T-helper 1 cell treated with Interleukin-12 subunit alpha and Interleukin-12 subunit beta and Interleukin-4 antibody, amounts not matched to agents 30 μg/mL and 1 μg/mL, for 36 hours (primary cell): ENCODE measurements at regions not wholly inside any gene's neighbourhood (a gene's known extent, or its start where the extent isn't known, plus 50 kb on each side); places are given as distances from the start of the nearest gene placed in this dataset.

Experiments
- H3K27ac Mint-ChIP-seq: one replicate; pipeline ENCODE4 v1.8.0; 2021; ENCODE audit warnings: mild to moderate bottlenecking, mixed read lengths
- H3K27me3 Mint-ChIP-seq: one replicate; pipeline ENCODE4 v1.8.0; 2021; ENCODE audit warnings: low read depth, mixed read lengths
- H3K36me3 Mint-ChIP-seq: one replicate; pipeline ENCODE4 v1.8.0; 2021; ENCODE audit warnings: low read depth, mixed read lengths
- H3K4me1 Mint-ChIP-seq: one replicate; pipeline ENCODE4 v1.8.0; 2021; ENCODE audit warnings: low read depth, mixed read lengths
- H3K4me3 Mint-ChIP-seq: one replicate; pipeline ENCODE4 v1.8.0; 2021; ENCODE audit warnings: mild to moderate bottlenecking, moderate library complexity, mixed read lengths
- H3K9me3 Mint-ChIP-seq: one replicate; pipeline ENCODE4 v1.8.0; 2021; ENCODE audit warnings: mixed read lengths

GRCh38 chr22:46079861-46080821, 70.2 kb upstream of the PPARA start:
- Mint-ChIP-seq H3K4me1 (peaks cover 7% of the 10 kb centered on the region), H3K9me3 (no peaks in the 10 kb centered on the region), H3K27ac (no peak overlapping the region)

DNA sequence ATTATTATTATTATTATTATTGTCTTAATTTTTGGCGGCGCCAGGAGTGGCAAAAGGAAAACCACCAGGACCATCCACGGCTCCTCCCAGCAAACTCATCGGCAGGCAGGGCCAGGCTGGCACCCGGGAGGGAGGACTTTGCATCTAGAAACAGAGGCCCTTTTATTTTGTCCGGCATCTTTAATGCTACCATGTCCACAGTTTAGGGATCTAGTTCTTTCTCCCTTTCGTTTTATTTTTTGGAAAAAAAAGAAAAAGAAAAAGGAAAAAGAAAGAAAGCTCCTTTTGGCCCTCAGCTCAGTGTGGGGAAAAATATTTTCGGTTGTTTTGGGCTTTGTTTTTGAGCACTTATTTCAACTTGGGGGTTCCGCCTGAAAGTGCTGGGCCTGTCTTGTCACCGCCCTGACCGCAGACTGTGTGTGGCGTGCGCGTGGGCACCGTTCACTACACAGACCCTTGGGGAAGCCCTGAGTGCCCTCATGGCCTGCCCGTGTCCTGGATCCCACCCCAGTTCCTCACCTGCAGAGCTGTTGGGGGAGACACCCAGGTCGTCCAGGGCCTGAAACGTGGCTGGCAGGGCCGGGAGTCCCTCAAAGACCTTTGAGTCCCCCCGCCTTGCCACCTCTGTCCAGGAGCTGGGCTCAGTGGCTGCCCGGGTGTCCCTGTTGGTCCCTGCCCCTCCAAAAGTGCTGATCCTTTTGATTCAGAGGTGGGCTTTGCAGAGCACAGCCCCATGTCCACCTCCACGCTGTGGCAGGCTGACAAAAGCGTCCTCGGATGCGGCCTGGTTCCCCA, 69.1 kb upstream of the PPARA start:
- Mint-ChIP-seq H3K4me1 (peaks cover under 1% of the 10 kb centered on the region), H3K36me3 (no peaks in the 10 kb centered on the region), H3K9me3 (no peaks in the 10 kb centered on the region), H3K27me3 (no peaks in the 10 kb centered on the region), H3K4me3 (no peak overlapping the region), H3K27ac (no peak overlapping the region)

More at GRCh38 chr22:46079861-46080821, 70.2 kb upstream of the PPARA start:
- H3K36me3 Mint-ChIP-seq, result no peaks in the 10 kb centered on the region
- H3K27me3 Mint-ChIP-seq, result no peaks in the 10 kb centered on the region
- no peak overlapping the region for H3K4me3 Mint-ChIP-seq

DNA sequence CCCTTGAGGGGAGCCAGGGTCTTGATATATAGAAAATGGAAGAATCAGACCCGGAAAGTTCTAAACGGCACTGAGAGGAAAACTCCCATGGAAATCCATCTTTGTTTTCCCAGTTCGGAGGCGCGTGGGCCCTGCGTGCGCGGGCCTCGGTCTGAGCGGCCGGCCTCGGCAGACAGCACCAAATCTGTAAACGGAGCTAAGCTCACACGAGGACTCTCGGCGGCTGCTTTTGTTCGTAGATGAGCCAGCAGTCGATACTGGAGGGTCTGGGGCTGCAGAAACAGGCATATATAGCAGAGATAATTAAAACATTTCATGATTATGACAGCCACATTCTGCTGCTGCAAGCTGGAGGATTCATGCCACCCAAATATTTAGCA, 68.5 kb upstream of the PPARA start:
- Mint-ChIP-seq H3K27ac (no peak overlapping the region), H3K9me3 (no peaks in the 10 kb centered on the region), H3K27me3 (no peaks in the 10 kb centered on the region), H3K4me1 (no peaks in the 10 kb centered on the region), H3K36me3 (no peaks in the 10 kb centered on the region), H3K4me3 (no peak overlapping the region)

DNA sequence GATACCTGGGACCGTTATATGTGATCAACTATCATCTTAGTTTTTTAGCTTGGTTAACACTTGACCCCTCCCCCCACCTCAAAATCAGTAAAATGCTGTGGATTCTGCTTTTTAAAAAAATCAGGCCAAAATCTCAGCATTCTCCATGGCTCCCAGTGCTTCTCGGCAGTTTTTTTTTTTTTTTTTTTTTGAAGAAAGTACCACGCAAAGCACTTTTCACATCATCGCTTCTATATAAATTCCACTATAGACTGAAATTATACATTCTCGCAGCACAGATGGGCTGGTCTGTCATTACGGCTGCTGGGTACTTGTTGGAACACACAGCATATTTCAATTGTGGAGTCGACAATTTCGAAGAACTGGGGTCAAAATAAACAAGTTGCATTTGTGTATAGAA, 67.7 kb upstream of the PPARA start:
- Mint-ChIP-seq H3K36me3 (no peaks in the 10 kb centered on the region), H3K9me3 (no peaks in the 10 kb centered on the region), H3K27me3 (no peaks in the 10 kb centered on the region), H3K4me3 (no peak overlapping the region), H3K4me1 (no peaks in the 10 kb centered on the region), H3K27ac (no peak overlapping the region)

DNA sequence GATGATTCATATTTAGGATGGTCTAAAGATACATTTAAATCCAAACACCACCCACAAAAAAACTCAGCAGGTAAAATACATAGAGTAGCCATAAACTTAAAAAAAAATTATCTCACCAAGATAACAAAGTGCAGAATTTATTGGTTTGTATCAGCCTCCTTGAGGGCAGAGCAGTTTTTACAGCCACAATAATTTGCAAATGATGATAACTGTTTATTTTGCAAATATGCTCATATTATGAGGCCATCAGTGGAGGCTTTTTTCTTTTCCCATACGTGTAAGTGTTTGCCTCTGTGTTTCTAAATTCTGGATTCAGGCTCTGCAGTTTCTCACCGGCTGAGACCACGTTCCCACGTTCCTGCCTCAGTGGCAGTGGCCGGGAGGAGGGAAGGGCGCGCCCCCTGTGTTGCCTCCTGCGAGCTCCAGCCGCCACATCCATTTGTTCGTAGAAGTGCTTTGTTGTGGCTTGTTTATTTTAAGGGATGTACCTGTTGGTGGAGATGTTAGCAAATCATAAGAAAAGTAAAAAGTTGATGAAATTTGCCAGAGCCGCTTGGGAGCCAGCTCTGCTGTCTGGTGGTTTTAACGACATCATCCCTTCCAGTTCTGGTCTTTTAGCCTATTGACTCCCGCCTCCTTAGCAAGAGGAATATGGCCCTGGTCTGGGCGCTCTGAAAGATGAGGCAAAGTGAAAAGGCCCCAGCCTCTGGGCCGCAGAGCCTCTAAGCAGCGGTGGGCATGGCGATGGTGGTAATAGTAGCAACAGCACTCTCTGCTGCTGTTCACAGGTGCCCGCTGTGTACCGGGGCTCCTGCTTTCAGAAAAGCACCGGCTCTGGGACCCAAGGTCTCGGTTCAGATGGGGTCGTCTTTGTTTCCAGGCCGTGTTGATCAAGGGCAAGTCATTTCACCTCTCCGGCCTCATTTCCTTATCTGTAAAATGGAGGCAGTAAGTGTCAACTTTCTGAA, 66.7 kb upstream of the PPARA start:
- H3K27me3 Mint-ChIP-seq, result no peaks in the 10 kb centered on the region
- no peaks in the 10 kb centered on the region for H3K4me1 Mint-ChIP-seq
- H3K4me3 Mint-ChIP-seq, result no peak overlapping the region
- no peaks in the 10 kb centered on the region for H3K36me3 Mint-ChIP-seq
- H3K9me3 Mint-ChIP-seq, result no peaks in the 10 kb centered on the region
- no peak overlapping the region for H3K27ac Mint-ChIP-seq

DNA sequence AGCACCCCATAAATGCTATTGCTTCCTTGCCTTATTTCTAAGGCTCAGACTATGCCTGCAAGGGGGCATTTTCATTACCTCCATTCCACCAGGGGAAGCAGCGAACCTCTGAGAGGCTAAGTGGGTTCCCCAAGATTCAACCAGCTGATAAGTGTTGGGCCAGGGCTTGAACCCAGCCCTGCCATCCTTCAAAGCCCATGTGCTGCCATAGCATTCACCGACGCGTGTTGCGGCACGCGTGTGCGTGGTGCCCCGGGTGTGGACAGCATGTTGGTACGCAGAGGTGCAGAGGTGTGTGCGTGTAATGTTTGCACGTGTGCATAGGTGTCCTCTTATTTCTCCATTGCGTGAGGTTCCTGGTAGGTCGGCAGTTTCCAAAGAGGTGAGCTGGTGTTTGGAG, 66.0 kb upstream of the PPARA start:
- no peak overlapping the region for H3K27ac Mint-ChIP-seq
- H3K4me3 Mint-ChIP-seq, result no peak overlapping the region
- H3K9me3 Mint-ChIP-seq, result no peaks in the 10 kb centered on the region
- H3K4me1 Mint-ChIP-seq, result no peaks in the 10 kb centered on the region
- no peaks in the 10 kb centered on the region for H3K27me3 Mint-ChIP-seq
- no peaks in the 10 kb centered on the region for H3K36me3 Mint-ChIP-seq

DNA sequence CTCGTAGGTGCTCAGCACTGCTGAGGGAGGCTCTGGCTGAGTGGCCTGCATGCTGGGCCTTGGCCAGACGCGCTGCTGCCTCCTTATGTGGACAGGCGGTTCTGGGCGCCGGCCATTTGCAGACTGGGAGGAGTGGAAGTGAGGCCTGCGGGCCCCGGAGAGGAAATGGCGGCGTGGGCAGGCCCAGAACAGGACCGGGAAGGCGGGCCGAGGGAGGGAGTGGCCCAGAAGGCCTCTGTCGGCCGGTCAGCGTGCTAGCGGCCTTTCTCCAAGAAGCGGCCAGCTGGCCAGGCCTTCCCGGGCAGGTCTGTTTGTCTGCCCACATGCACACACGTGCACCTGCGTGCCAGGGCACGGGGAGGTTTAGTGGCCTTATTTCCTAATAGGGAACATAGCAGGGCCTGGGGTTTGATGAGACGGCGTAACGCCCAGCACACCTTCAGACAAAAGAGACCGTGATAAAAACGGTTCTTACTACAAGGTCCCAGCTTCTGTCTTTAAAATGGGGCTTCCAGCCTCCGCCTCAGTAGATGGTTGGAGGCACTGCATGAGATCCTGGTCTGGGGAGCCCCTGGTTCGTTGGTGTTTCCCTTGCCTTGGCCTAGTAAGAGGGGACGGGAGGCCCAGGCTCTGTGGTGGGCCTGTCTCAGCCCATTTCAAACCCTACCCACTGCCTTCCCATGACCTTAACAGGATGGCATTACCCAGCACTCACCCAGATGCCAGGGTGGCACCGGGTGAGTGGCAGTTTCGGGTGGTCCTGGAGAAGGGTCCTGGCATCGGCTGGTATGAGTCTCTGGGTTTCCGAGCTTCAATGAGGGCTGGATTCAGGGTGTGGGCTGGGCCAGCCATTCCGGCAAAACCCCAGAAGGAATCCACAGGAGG, 65.1 kb upstream of the PPARA start:
- Mint-ChIP-seq H3K27ac (no peak overlapping the region), H3K9me3 (no peaks in the 10 kb centered on the region), H3K4me3 (no peak overlapping the region), H3K36me3 (no peaks in the 10 kb centered on the region), H3K4me1 (no peaks in the 10 kb centered on the region), H3K27me3 (no peaks in the 10 kb centered on the region)

- Mint-ChIP-seq H3K4me3 (no peak overlapping the region), H3K27ac (no peak overlapping the region), H3K9me3 (no peaks in the 10 kb centered on the region), H3K4me1 (no peaks in the 10 kb centered on the region), H3K36me3 (no peaks in the 10 kb centered on the region), H3K27me3 (no peaks in the 10 kb centered on the region)
These were observed 64.3 kb upstream of the PPARA start for GRCh38 chr22:46085828-46086576.

GRCh38 chr22:46086577-46087335, 63.6 kb upstream of the PPARA start:
- Mint-ChIP-seq H3K27ac (no peak overlapping the region), H3K27me3 (no peaks in the 10 kb centered on the region), H3K4me3 (no peak overlapping the region), H3K36me3 (no peaks in the 10 kb centered on the region), H3K4me1 (no peaks in the 10 kb centered on the region), H3K9me3 (no peaks in the 10 kb centered on the region)

GRCh38 chr22:46087336-46087690, 63.0 kb upstream of the PPARA start:
- Mint-ChIP-seq H3K36me3 (no peaks in the 10 kb centered on the region), H3K9me3 (no peaks in the 10 kb centered on the region), H3K27me3 (no peaks in the 10 kb centered on the region), H3K4me1 (no peaks in the 10 kb centered on the region), H3K4me3 (no peak overlapping the region), H3K27ac (no peak overlapping the region)

GRCh38 chr22:46087816-46088277, 62.5 kb upstream of the PPARA start:
- H3K4me3 Mint-ChIP-seq, result no peak overlapping the region
- no peaks in the 10 kb centered on the region for H3K36me3 Mint-ChIP-seq
- H3K27me3 Mint-ChIP-seq, result no peaks in the 10 kb centered on the region
- H3K4me1 Mint-ChIP-seq, result no peaks in the 10 kb centered on the region
- no peak overlapping the region for H3K27ac Mint-ChIP-seq
- no peaks in the 10 kb centered on the region for H3K9me3 Mint-ChIP-seq

DNA sequence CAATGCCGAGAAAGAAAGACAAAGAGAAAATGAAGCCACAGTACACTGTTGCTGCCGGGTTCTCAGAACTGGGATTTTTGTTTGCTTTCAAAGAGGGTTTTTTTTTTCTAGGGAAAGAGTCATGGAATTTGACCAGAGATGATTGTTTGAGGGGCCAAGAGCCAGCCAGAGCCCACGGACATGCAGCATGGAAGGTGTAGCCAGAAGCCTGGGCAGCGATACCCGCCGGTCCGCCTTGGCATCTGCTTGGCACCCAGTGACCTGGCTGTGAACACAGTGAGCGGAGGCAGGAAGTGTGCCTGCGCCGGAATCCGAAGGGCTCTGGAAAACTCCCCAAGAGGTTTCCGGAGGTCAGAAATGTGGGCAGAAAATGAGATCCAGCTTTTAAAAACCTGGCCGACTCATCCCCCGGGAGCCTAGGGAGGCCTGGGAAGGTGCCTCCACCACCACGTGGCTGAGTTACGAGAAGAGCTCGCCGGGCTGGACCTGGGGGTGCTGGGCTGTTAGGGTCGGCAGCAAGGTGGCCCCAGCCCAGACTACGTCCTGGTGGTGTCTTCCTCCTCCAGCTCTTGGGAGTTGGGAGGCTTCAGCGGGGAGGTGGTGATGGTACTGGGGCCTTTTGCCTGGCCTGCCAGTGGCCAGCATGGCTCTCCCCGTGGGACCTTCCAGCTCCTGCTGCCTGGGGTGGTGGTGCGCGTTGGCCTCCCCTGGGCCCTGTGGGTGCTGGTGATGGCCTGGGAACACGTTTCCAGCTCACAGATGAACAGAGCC, 61.6 kb upstream of the PPARA start:
- H3K4me3 Mint-ChIP-seq, result no peak overlapping the region
- H3K27me3 Mint-ChIP-seq, result no peaks in the 10 kb centered on the region
- no peaks in the 10 kb centered on the region for H3K36me3 Mint-ChIP-seq

More for the DNA sequence above, 61.6 kb upstream of the PPARA start:
- H3K9me3 Mint-ChIP-seq, result no peaks in the 10 kb centered on the region
- no peak overlapping the region for H3K27ac Mint-ChIP-seq
- H3K4me1 Mint-ChIP-seq, result no peaks in the 10 kb centered on the region
